HG02571 (cell line): ENCODE measurements at regions not wholly inside any gene's neighbourhood (a gene's known extent, or its start where the extent isn't known, plus 50 kb on each side); places are given as distances from the start of the nearest gene placed in this dataset.

Experiments
- ATAC-seq: cut with Tn5 transposase; IDR thresholded peaks from one replicate; pipeline ENCODE4 v1.9.1; 2021; ENCODE audit warnings: mild to moderate bottlenecking, moderate library complexity; ENCODE audit not compliant: unreplicated experiment

- ATAC-seq = no peak
Observed at GRCh38 chr3:124272605-124273151, 280.8 kb upstream of the ROPN1 start.

DNA sequence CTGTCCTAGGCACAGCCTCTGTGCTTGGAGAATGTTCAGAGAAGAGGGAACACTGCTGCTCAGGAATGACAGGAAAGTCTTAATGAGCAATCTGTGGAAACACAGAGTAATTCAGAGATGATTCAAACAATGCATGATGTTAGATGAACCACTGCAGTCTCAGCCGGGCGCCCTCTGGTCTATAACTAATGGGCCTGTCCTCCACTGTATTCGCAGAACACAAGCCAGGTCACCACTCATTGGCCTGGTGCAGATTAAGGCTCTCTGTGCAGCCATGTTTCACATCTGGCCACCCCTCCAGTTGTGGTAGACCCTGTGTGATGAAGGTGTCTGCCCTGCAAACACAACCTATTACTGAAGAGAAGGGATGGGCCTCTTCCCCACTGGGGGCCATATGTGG is 281.7 kb upstream of the ROPN1 start:
- ATAC-seq = no peak

- no peak for ATAC-seq
Observed at GRCh38 chr3:124274051-124274450, 282.1 kb upstream of the ROPN1 start.

GRCh38 chr3:124275412-124275811 is 283.5 kb upstream of the ROPN1 start:
- ATAC-seq = no peak

- ATAC-seq = no peak
Observed at GRCh38 chr3:124276133-124276532, 284.2 kb upstream of the ROPN1 start.

DNA sequence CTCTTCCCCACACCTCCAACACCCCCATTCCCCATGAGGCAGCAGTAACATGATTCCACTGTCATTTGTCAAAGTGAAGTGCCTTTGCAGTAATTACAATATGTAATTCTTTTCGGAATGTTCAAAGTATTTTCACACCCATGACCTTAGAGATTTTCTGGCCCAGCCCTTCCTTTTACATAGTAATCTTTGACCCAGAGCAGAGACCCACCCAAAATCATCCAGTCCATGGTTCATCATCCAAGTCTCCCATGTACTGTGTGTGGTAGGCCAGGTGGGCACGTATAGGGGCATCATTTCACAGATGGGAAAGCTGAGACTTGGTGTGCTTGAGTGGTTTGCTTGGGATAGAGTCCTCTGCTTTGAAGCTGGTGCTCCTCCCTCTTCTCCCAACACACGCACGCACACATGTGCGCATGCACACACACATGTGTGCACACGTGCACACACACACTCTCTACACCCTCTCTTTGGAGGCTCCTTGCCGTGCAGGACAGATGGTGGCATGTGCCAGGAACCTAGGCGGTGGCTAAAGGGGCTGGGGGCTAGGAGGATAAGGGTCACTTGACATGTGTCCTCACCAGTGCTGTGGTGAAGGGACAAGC is 284.7 kb upstream of the ROPN1 start:
- no peak for ATAC-seq

GRCh38 chr3:124277144-124277890 is 285.4 kb upstream of the ROPN1 start:
- no peak for ATAC-seq

GRCh38 chr3:124281453-124282316 is 289.8 kb upstream of the ROPN1 start:
- no peak for ATAC-seq

DNA sequence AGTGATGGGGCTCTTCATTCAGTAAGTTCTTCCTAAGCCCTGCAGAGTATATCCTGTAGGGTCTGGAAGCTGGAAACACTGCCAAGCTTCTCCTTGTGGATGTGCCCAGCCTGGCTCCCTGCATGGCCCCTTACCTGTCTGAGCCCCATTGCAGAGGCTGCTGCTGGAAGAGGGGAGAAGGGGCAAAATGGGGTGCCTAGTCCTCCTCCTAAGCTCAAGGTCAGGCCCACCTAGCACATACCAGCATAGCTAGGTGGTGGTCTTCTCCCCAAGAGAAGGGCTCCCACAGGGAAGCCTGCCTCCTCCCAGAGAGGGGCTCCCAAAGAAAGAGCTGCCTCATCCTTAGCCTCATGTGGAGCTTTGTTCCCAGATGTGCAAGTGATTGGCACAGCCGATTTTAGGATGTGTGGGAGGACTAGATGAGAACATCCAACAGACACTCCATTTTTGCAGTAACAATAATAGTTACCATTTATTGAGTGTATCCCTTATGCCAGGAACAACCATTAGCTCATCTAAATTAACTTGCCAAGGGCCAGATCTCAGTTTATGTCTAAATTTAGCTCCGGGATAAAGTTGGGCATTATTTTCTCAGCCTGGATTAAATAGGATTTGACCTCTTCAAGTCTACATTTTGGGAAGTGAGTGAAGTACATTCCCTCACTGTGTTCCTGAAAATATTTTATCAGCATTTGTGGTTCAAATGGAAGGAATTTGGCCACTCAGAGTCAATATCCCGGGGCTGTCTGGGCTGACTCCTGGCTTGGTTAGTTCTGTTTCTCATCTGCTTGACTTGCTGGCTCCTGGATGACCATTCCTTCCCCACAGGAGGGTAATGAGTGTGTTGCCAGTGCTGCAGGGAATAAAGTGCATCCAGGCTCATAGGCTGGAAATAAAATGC is 291.1 kb upstream of the ROPN1 start:
- no peak for ATAC-seq

GRCh38 chr3:124283652-124284023 is 291.7 kb upstream of the ROPN1 start:
- ATAC-seq = no peak

- no peak for ATAC-seq
Observed at GRCh38 chr3:124288996-124289395, 297.1 kb upstream of the ROPN1 start.

- no peak for ATAC-seq
Observed at GRCh38 chr3:124291008-124291407, 299.1 kb upstream of the ROPN1 start.

GRCh38 chr3:124292329-124292728 is 300.4 kb upstream of the ROPN1 start:
- ATAC-seq = no peak

- ATAC-seq = no peak
Observed at GRCh38 chr3:124293584-124293983, 301.7 kb upstream of the ROPN1 start.

- no peak for ATAC-seq
Observed at GRCh38 chr3:124295362-124295761, 303.4 kb upstream of the ROPN1 start.

DNA sequence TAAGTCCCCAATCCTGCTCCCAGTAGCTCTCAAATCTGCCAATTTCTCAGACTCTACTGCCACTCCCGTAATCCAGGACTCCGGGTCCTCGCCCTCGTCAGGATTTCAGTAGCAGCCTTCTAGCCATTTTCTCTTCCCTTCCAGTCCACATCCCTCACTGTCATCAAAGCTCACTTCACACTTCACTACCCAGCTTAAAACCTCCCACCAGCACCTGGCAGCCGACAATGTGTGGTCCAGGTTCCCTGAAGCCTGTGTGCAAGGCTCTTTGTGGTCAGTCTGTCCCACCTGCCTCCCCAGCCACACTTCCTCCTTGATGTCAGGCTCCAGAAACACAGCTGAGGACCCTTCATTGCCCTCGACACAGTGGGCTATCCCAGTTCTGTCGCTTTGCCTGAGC is 304.5 kb upstream of the ROPN1 start:
- ATAC-seq = no peak

- ATAC-seq = no peak
Observed at GRCh38 chr3:124297062-124297980, 305.4 kb upstream of the ROPN1 start.

DNA sequence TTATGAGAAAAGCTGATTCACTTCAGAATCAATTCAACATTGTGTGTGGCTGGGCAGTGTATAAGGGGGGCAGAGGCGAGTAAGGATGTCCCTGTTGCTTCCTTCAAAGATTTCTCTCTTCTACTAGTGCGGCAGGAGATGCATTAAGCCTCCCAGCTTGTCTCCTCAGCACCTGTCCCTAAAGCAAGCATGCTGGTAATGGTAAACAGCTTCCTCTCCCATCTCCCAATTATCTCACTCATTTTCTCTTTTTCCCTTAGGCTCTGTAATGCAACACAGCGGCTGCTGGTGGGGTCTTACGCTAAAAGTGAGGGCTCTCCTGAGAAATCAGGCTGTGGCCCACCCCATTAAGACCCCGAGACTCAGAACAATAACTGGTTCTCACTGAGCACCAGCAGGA is 306.4 kb upstream of the ROPN1 start:
- ATAC-seq = no peak

DNA sequence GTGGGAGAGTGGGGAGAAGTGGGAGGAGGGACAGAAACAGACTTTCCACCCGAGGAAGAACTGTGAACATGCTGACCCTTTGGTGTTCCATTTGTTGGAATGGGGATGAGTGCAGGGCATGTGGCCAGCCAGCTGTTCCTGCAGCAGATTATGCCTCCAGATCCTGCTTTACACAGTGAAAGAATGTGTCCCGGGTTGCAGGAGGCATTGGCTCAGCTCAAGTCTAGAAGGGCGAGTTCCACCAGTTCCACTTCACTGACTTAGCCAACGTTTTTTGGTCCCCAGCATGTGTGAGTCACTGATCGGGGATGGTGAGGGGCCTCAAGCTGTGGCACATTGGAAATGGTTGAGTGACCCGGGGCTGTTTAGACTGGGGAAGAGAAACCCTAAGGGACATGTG is 307.0 kb upstream of the ROPN1 start:
- no peak for ATAC-seq

DNA sequence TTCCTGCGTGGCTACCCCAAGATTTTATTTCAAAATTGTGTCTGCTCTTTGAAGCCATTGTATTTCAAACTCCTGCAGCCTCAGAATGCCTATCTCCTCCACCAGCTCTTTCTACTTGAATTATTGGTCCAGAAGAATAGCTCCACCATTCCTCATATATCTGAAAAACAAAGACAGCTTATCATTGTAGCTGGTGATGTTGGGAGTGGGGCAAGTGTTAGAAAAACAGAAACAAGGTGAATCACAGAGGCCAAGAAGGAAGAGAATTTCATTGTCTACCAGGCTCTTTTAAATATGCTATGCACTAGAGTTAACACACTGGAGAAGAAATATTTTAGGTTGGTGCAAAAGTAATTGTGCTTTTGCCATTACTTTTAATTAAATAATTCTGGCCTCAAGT is 307.9 kb upstream of the ROPN1 start:
- ATAC-seq = no peak
